ENCODE measurements at regions not wholly inside any gene's neighbourhood (a gene's known extent, or its start where the extent isn't known, plus 50 kb on each side); places are given as distances from the start of the nearest gene placed in this dataset.
A peak's percentile ranks its signal among the peaks of the same experiment; 100 is the strongest.

DNA sequence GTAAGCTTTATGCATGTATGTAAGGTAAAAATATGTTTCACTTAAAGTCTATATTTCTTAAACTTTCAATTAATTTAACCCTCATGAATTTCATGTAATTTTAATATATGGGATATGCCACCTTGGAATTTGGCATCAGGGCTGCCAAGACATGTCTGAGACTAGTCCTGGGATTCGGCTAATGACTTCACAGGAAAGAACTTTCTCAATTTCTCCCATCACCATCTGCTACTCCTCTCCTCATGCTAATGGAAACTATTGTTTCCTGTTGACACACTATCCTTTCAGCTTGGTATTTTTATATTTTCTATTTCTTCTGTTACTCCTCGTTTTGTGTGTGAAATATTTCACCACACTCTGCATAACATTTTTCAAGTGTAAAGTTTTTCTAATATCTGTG, 205.9 kb downstream of the ARL4A start:
- peaks cover 3% of the 10 kb centered on the region for H3K27me3 Mint-ChIP-seq (ENCODE audit: low read depth)
- H3K4me3 Mint-ChIP-seq, result no peak overlapping the region
- H3K36me3 Mint-ChIP-seq (ENCODE audit: low read depth), result no peaks in the 10 kb centered on the region
- H3K27ac Mint-ChIP-seq, result no peak overlapping the region
- no peaks in the 10 kb centered on the region for H3K9me3 Mint-ChIP-seq
- DNase-seq (ENCODE audit: low spot score), result no peak
- H3K4me1 Mint-ChIP-seq (ENCODE audit: low read depth), result peaks cover 2% of the 10 kb centered on the region

- Mint-ChIP-seq H3K27me3 (ENCODE audit: low read depth) (no peaks in the 10 kb centered on the region), H3K4me3 (no peak overlapping the region), H3K4me1 (ENCODE audit: low read depth) (no peaks in the 10 kb centered on the region), H3K27ac (no peak overlapping the region), H3K9me3 (no peaks in the 10 kb centered on the region), H3K36me3 (ENCODE audit: low read depth) (no peaks in the 10 kb centered on the region)
- DNase-seq (ENCODE audit: low spot score), result no peak
Observed at GRCh38 chr7:12895296-12895695, 207.9 kb downstream of the ARL4A start.

DNA sequence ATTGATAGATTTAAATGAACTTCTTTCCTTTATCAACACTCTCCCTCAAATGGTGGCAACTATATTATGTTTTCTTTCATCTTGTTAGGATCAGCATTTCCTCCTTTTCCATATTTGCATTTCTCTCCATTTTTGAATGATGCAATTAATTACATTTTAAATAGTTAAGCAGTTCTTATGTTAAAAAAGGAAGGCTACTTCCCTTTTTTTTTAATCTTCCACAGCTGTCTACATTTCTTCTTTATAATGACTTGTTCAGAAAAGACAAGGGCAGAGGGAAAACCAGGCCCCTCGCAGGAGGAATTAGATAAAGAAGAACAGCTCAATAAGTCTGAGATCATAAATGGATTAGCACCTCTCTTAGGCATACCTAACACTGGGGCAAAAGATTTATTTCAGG, 208.9 kb downstream of the ARL4A start:
- Mint-ChIP-seq H3K4me1 (ENCODE audit: low read depth) (no peaks in the 10 kb centered on the region), H3K27ac (no peak overlapping the region), H3K9me3 (no peaks in the 10 kb centered on the region)

GRCh38 chr7:12898004-12898403, 210.6 kb downstream of the ARL4A start:
- no peak for DNase-seq (ENCODE audit: low spot score)
- H3K27me3 Mint-ChIP-seq (ENCODE audit: low read depth), result no peaks in the 10 kb centered on the region
- no peaks in the 10 kb centered on the region for H3K36me3 Mint-ChIP-seq (ENCODE audit: low read depth)
- no peaks in the 10 kb centered on the region for H3K9me3 Mint-ChIP-seq
- H3K4me3 Mint-ChIP-seq, result no peak overlapping the region
- H3K4me1 Mint-ChIP-seq (ENCODE audit: low read depth), result no peaks in the 10 kb centered on the region
- H3K27ac Mint-ChIP-seq, result no peak overlapping the region

More for the DNA sequence above, 208.9 kb downstream of the ARL4A start:
- Mint-ChIP-seq H3K36me3 (ENCODE audit: low read depth) (no peaks in the 10 kb centered on the region), H3K27me3 (ENCODE audit: low read depth) (no peaks in the 10 kb centered on the region), H3K4me3 (no peak overlapping the region)
- DNase-seq (ENCODE audit: low spot score), result no peak

DNA sequence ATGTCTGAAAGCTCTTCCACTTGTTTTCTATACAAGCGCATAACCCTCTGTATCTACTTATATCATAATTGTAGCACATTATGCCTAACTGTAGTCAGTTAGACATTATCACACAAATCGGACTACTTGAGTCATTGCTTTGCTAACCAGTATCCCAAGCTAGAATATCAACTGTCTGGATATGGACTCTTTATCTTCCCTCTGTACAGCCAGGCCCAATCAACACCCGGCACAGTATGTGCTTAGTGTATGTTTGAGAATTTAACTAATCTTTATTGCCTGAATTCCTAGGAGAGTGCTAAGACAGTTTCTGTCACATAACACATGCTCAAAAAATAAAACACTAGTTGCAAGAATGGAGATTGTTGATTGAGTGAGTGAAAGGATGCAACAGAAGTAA, 211.2 kb downstream of the ARL4A start:
- no peaks in the 10 kb centered on the region for H3K9me3 Mint-ChIP-seq
- no peaks in the 10 kb centered on the region for H3K36me3 Mint-ChIP-seq (ENCODE audit: low read depth)
- no peaks in the 10 kb centered on the region for H3K4me1 Mint-ChIP-seq (ENCODE audit: low read depth)
- H3K4me3 Mint-ChIP-seq, result no peak overlapping the region
- H3K27me3 Mint-ChIP-seq (ENCODE audit: low read depth), result no peaks in the 10 kb centered on the region
- no peak for DNase-seq (ENCODE audit: low spot score)
- H3K27ac Mint-ChIP-seq, result no peak overlapping the region

GRCh38 chr7:12905671-12906070, 218.2 kb downstream of the ARL4A start:
- Mint-ChIP-seq H3K27me3 (ENCODE audit: low read depth) (no peaks in the 10 kb centered on the region), H3K9me3 (no peaks in the 10 kb centered on the region), H3K27ac (no peak overlapping the region), H3K4me3 (no peak overlapping the region), H3K36me3 (ENCODE audit: low read depth) (no peaks in the 10 kb centered on the region), H3K4me1 (ENCODE audit: low read depth) (peaks cover 4% of the 10 kb centered on the region)
- DNase-seq (ENCODE audit: low spot score), result no peak

- no peaks in the 10 kb centered on the region for H3K9me3 Mint-ChIP-seq
- H3K36me3 Mint-ChIP-seq (ENCODE audit: low read depth), result no peaks in the 10 kb centered on the region
- no peak overlapping the region for H3K4me3 Mint-ChIP-seq
- DNase-seq (ENCODE audit: low spot score), result peak; percentile 12
- peaks cover 6% of the 10 kb centered on the region for H3K4me1 Mint-ChIP-seq (ENCODE audit: low read depth)
- no peaks in the 10 kb centered on the region for H3K27me3 Mint-ChIP-seq (ENCODE audit: low read depth)
- H3K27ac Mint-ChIP-seq, result no peak overlapping the region
Observed at GRCh38 chr7:12907774-12908173, 220.3 kb downstream of the ARL4A start.

GRCh38 chr7:12909483-12909882, 222.1 kb downstream of the ARL4A start:
- Mint-ChIP-seq H3K9me3 (no peaks in the 10 kb centered on the region), H3K27me3 (ENCODE audit: low read depth) (no peaks in the 10 kb centered on the region), H3K4me1 (ENCODE audit: low read depth) (peaks cover 6% of the 10 kb centered on the region), H3K36me3 (ENCODE audit: low read depth) (no peaks in the 10 kb centered on the region), H3K4me3 (no peak overlapping the region), H3K27ac (no peak overlapping the region)
- no peak for DNase-seq (ENCODE audit: low spot score)

GRCh38 chr7:12911053-12911452, 223.6 kb downstream of the ARL4A start:
- Mint-ChIP-seq H3K36me3 (ENCODE audit: low read depth) (no peaks in the 10 kb centered on the region), H3K27ac (no peak overlapping the region), H3K9me3 (no peaks in the 10 kb centered on the region), H3K4me3 (no peak overlapping the region), H3K27me3 (ENCODE audit: low read depth) (no peaks in the 10 kb centered on the region), H3K4me1 (ENCODE audit: low read depth) (peaks cover 6% of the 10 kb centered on the region)
- no peak for DNase-seq (ENCODE audit: low spot score)

- Mint-ChIP-seq H3K4me3 (no peak overlapping the region), H3K27ac (no peak overlapping the region), H3K4me1 (ENCODE audit: low read depth) (peaks cover 2% of the 10 kb centered on the region), H3K9me3 (no peaks in the 10 kb centered on the region), H3K27me3 (ENCODE audit: low read depth) (no peaks in the 10 kb centered on the region), H3K36me3 (ENCODE audit: low read depth) (no peaks in the 10 kb centered on the region)
- no peak for DNase-seq (ENCODE audit: low spot score)
Observed at GRCh38 chr7:12913002-12913401, 225.6 kb downstream of the ARL4A start.

GRCh38 chr7:12917801-12918200, 230.4 kb downstream of the ARL4A start:
- Mint-ChIP-seq H3K4me3 (no peak overlapping the region), H3K27me3 (ENCODE audit: low read depth) (no peaks in the 10 kb centered on the region), H3K9me3 (no peaks in the 10 kb centered on the region), H3K4me1 (ENCODE audit: low read depth) (no peaks in the 10 kb centered on the region), H3K27ac (no peak overlapping the region), H3K36me3 (ENCODE audit: low read depth) (no peaks in the 10 kb centered on the region)
- no peak for DNase-seq (ENCODE audit: low spot score)

- Mint-ChIP-seq H3K9me3 (no peaks in the 10 kb centered on the region), H3K27ac (no peak overlapping the region), H3K4me3 (no peak overlapping the region), H3K27me3 (ENCODE audit: low read depth) (no peaks in the 10 kb centered on the region), H3K4me1 (ENCODE audit: low read depth) (no peaks in the 10 kb centered on the region), H3K36me3 (ENCODE audit: low read depth) (no peaks in the 10 kb centered on the region)
- DNase-seq (ENCODE audit: low spot score), result no peak
Observed at GRCh38 chr7:12921751-12922345, 234.4 kb downstream of the ARL4A start.

DNA sequence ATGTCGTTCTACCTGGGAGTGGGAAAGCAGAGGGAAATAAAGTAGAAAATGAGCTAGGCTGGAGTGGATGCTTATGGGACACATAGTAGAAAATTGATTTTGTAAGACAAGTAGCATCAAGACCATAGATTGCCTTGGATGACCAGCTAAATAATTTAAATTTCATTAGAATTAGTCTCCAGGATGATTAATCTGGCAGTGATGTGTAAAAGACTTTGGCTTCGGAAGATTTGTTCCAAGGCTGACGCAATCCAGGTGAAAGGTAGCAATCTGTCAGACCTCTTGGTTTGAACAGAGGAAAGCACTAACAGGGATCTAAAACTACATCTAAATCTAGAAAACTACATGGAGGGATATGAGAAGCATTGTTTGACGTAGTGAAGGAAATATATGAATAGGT, 236.5 kb downstream of the ARL4A start:
- H3K36me3 Mint-ChIP-seq (ENCODE audit: low read depth), result no peaks in the 10 kb centered on the region
- H3K27me3 Mint-ChIP-seq (ENCODE audit: low read depth), result peaks cover 3% of the 10 kb centered on the region
- no peaks in the 10 kb centered on the region for H3K9me3 Mint-ChIP-seq
- DNase-seq (ENCODE audit: low spot score), result no peak
- no peak overlapping the region for H3K4me3 Mint-ChIP-seq
- H3K4me1 Mint-ChIP-seq (ENCODE audit: low read depth), result no peaks in the 10 kb centered on the region
- no peak overlapping the region for H3K27ac Mint-ChIP-seq

GRCh38 chr7:12926206-12926605, 238.8 kb downstream of the ARL4A start:
- Mint-ChIP-seq H3K27me3 (ENCODE audit: low read depth) (peaks cover 3% of the 10 kb centered on the region), H3K27ac (no peak overlapping the region), H3K36me3 (ENCODE audit: low read depth) (no peaks in the 10 kb centered on the region), H3K4me3 (no peak overlapping the region), H3K9me3 (no peaks in the 10 kb centered on the region), H3K4me1 (ENCODE audit: low read depth) (no peaks in the 10 kb centered on the region)
- no peak for DNase-seq (ENCODE audit: low spot score)

GRCh38 chr7:12927635-12928434, 240.4 kb downstream of the ARL4A start:
- DNase-seq (ENCODE audit: low spot score), result no peak
- H3K27me3 Mint-ChIP-seq (ENCODE audit: low read depth), result peaks cover 3% of the 10 kb centered on the region
- H3K4me3 Mint-ChIP-seq, result no peak overlapping the region
- H3K9me3 Mint-ChIP-seq, result no peaks in the 10 kb centered on the region
- H3K4me1 Mint-ChIP-seq (ENCODE audit: low read depth), result no peaks in the 10 kb centered on the region
- H3K27ac Mint-ChIP-seq, result no peak overlapping the region
- H3K36me3 Mint-ChIP-seq (ENCODE audit: low read depth), result no peaks in the 10 kb centered on the region
